ENCODE measurements at regions not wholly inside any gene's neighbourhood (a gene's known extent, or its start where the extent isn't known, plus 50 kb on each side); places are given as distances from the start of the nearest gene placed in this dataset.

DNA sequence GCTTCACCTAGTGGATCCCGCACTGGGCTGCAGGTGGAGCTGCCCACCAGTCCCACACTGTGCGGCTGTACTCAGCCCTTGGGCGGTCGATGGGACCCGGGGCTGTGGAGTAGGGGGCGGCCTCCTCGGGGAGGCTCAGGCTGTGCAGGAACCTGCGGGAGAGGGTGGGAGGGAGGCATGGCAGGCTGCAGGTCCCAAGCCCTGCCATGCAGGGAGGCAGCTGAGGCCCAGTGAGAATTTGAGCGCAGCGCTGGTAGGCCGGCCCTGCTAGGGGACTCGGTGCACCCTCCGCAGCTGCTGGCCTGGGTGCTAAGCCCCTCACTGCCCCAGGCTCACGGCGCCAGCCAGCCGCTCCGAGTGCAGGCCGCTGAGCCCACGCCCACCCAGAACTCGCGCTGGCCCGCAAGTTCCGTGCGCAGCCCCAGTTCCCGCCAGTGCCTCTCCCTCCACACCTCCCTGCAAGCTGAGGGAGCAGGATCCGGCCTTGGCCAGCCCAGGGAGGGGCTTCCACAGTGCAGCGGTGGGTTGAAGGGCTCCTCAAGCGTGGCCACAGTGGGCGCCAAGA is 1407.6 kb downstream of the EPHA7 start:
- no peak overlapping the region for H3K4me2 ChIP-seq (ENCODE audit: low read length)
- no peak overlapping the region for H3K4me3 ChIP-seq (ENCODE audit: low read length)
- H3K9me2 ChIP-seq (ENCODE audit: insufficient read depth, low read length) = no peaks in the 10 kb centered on the region
- no peaks in the 10 kb centered on the region for H3K36me3 ChIP-seq (ENCODE audit: insufficient read depth, low read length)
- H2AFZ ChIP-seq (ENCODE audit: low read depth, low read length) = no peak overlapping the region
- no peak overlapping the region for H3K9ac ChIP-seq (ENCODE audit: low read length)
- TF ChIP-seq SMC3 (conservative IDR thresholded peaks at IDR 0.05; ENCODE audit: poor library complexity) (no peak), POLR2AphosphoS5 (IDR thresholded peaks at IDR 0.05) (no peak), EZH2 (IDR thresholded peaks at IDR 0.05; ENCODE audit: borderline replicate concordance, insufficient read depth, low read length, poor library complexity, severe bottlenecking) (no peak), TAF1 (IDR thresholded peaks at IDR 0.05; ENCODE audit: low read depth) (no peak), MXI1 (conservative IDR thresholded peaks at IDR 0.05; ENCODE audit: poor library complexity, severe bottlenecking) (no peak), RAD21 (conservative IDR thresholded peaks at IDR 0.05) (no peak), EP300 (conservative IDR thresholded peaks at IDR 0.05; ENCODE audit: poor library complexity, severe bottlenecking) (no peak)
- TF ChIP-seq, protein P1, sequence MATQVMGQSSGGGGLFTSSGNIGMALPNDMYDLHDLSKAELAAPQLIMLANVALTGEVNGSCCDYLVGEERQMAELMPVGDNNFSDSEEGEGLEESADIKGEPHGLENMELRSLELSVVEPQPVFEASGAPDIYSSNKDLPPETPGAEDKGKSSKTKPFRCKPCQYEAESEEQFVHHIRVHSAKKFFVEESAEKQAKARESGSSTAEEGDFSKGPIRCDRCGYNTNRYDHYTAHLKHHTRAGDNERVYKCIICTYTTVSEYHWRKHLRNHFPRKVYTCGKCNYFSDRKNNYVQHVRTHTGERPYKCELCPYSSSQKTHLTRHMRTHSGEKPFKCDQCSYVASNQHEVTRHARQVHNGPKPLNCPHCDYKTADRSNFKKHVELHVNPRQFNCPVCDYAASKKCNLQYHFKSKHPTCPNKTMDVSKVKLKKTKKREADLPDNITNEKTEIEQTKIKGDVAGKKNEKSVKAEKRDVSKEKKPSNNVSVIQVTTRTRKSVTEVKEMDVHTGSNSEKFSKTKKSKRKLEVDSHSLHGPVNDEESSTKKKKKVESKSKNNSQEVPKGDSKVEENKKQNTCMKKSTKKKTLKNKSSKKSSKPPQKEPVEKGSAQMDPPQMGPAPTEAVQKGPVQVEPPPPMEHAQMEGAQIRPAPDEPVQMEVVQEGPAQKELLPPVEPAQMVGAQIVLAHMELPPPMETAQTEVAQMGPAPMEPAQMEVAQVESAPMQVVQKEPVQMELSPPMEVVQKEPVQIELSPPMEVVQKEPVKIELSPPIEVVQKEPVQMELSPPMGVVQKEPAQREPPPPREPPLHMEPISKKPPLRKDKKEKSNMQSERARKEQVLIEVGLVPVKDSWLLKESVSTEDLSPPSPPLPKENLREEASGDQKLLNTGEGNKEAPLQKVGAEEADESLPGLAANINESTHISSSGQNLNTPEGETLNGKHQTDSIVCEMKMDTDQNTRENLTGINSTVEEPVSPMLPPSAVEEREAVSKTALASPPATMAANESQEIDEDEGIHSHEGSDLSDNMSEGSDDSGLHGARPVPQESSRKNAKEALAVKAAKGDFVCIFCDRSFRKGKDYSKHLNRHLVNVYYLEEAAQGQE (IDR thresholded peaks at IDR 0.05; ENCODE audit: borderline replicate concordance) = no peak
- TF ChIP-seq, protein P2, sequence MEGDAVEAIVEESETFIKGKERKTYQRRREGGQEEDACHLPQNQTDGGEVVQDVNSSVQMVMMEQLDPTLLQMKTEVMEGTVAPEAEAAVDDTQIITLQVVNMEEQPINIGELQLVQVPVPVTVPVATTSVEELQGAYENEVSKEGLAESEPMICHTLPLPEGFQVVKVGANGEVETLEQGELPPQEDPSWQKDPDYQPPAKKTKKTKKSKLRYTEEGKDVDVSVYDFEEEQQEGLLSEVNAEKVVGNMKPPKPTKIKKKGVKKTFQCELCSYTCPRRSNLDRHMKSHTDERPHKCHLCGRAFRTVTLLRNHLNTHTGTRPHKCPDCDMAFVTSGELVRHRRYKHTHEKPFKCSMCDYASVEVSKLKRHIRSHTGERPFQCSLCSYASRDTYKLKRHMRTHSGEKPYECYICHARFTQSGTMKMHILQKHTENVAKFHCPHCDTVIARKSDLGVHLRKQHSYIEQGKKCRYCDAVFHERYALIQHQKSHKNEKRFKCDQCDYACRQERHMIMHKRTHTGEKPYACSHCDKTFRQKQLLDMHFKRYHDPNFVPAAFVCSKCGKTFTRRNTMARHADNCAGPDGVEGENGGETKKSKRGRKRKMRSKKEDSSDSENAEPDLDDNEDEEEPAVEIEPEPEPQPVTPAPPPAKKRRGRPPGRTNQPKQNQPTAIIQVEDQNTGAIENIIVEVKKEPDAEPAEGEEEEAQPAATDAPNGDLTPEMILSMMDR (IDR thresholded peaks at IDR 0.05; ENCODE audit: poor library complexity, severe bottlenecking) = no peak
- H3K27me3 ChIP-seq (ENCODE audit: insufficient read depth, low read depth, low read length) = no peaks in the 10 kb centered on the region
- no peak overlapping the region for H3K27ac ChIP-seq (ENCODE audit: low read length)
- peaks cover 3% of the 10 kb centered on the region for H3K9me3 ChIP-seq (ENCODE audit: low read length)
- no peaks in the 10 kb centered on the region for H3K79me2 ChIP-seq (replicated peaks; ENCODE audit: insufficient read depth, low read length)
- no peaks in the 10 kb centered on the region for H4K20me1 ChIP-seq (ENCODE audit: insufficient read depth)
- no peaks in the 10 kb centered on the region for H3F3A ChIP-seq (ENCODE audit: insufficient read depth, low read length, poor library complexity, severe bottlenecking)

DNA sequence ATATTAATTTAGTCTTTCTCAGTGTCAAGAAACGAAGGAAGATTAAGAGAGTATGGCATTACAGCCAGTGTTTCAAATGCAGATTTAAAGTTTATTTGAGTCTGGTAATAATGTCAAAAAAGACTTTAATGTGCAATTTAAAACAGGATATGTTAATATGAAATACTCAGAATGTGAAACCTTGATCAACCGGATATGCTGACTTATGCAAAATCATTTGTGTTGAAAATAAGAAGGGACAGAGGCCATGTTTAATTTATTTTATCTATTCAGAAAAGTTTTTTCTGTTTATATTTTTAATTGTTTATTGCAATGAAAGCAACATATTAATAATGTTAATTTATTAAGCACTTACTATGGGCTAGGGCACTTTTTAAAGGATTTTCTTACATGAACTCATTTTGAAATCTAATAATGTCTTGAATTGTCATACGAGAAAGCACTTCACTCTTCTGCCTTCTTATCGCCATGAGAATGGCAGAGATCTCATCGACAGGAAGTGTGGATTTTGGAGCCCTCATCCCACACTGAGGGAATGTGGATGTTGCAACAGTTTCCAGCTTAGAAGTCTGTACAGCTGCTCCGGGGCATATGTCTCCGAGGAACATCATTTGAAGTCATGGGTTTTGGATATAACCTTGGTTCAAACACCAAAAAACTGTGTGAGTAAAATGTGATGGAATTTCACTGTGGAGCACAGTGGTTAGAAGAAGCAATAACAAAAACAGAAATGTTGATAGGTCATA is 1410.4 kb downstream of the EPHA7 start:
- Histone ChIP-seq H3K9me3 (ENCODE audit: low read length) (no peaks in the 10 kb centered on the region), H3K79me2 (replicated peaks; ENCODE audit: insufficient read depth, low read length) (no peaks in the 10 kb centered on the region), H3K9ac (ENCODE audit: low read length) (no peak overlapping the region), H3K4me3 (ENCODE audit: low read length) (no peak overlapping the region), H3K4me2 (ENCODE audit: low read length) (no peak overlapping the region), H3F3A (ENCODE audit: insufficient read depth, low read length, poor library complexity, severe bottlenecking) (no peaks in the 10 kb centered on the region), H3K27ac (ENCODE audit: low read length) (no peak overlapping the region), H2AFZ (ENCODE audit: low read depth, low read length) (no peak overlapping the region), H3K27me3 (ENCODE audit: insufficient read depth, low read depth, low read length) (no peaks in the 10 kb centered on the region), H3K36me3 (ENCODE audit: insufficient read depth, low read length) (no peaks in the 10 kb centered on the region), H4K20me1 (ENCODE audit: insufficient read depth) (no peaks in the 10 kb centered on the region), H3K9me2 (ENCODE audit: insufficient read depth, low read length) (no peaks in the 10 kb centered on the region)
- TF ChIP-seq, protein P1 (IDR thresholded peaks at IDR 0.05; ENCODE audit: borderline replicate concordance) = no peak
- TF ChIP-seq, protein P2 (IDR thresholded peaks at IDR 0.05; ENCODE audit: poor library complexity, severe bottlenecking) = no peak
- TF ChIP-seq RAD21 (conservative IDR thresholded peaks at IDR 0.05) (no peak), TAF1 (IDR thresholded peaks at IDR 0.05; ENCODE audit: low read depth) (no peak), EP300 (conservative IDR thresholded peaks at IDR 0.05; ENCODE audit: poor library complexity, severe bottlenecking) (no peak)
